SK-N-SH treated with all-trans-retinoic acid at 6 μM for 48 hours (cell line): ENCODE measurements at regions not wholly inside any gene's neighbourhood (a gene's known extent, or its start where the extent isn't known, plus 50 kb on each side); places are given as distances from the start of the nearest gene placed in this dataset.

Source experiments
- ATAC-seq: fragments of 200-7000 bp; cut with Tn5 transposase; 3 replicates; pipeline ENCODE4 v1.9.1; 2020; ENCODE audit warnings: mild to moderate bottlenecking, moderate library complexity
- ARNTL ChIP-seq: fragments of 450-650 bp; formaldehyde crosslinking; IDR thresholded peaks from 2 replicates; pipeline ENCODE4 v1.5.0; 2020; ENCODE audit warnings: low read depth, mild to moderate bottlenecking, moderate library complexity, borderline replicate concordance
- BACH2 ChIP-seq: fragments of 250-450 bp; sonication (Bioruptor Pico); IDR thresholded peaks from 2 replicates; pipeline ENCODE4 v1.9.0; 2021; ENCODE audit warnings: mild to moderate bottlenecking, borderline replicate concordance
- GLIS3 ChIP-seq: fragments of 250-450 bp; sonication (Bioruptor Pico); IDR thresholded peaks from 2 replicates; pipeline ENCODE4 v1.5.0; 2020; ENCODE audit warnings: mild to moderate bottlenecking, moderate library complexity
- OSR1 ChIP-seq: fragments of 250-450 bp; sonication (Bioruptor Pico); IDR thresholded peaks from 2 replicates; pipeline ENCODE4 v1.8.0; 2022; ENCODE audit warnings: moderate library complexity, mild to moderate bottlenecking, inconsistent platforms
- PATZ1 ChIP-seq: fragments of 250-450 bp; sonication (Bioruptor Pico); IDR thresholded peaks from 2 replicates; pipeline ENCODE4 v1.8.0; 2020; ENCODE audit warnings: mild to moderate bottlenecking, moderate library complexity, borderline replicate concordance
- PPARA ChIP-seq: fragments of 250-450 bp; sonication (Bioruptor Pico); IDR thresholded peaks from 2 replicates; pipeline ENCODE4 v1.5.0; 2020; ENCODE audit warnings: mild to moderate bottlenecking, borderline replicate concordance
- RARB ChIP-seq: fragments of 250-450 bp; sonication (Bioruptor Pico); IDR thresholded peaks from 2 replicates; pipeline ENCODE4 v1.8.0; 2021; ENCODE audit warnings: mild to moderate bottlenecking, moderate library complexity
- TCF4 ChIP-seq: fragments of 250-450 bp; sonication (Bioruptor Pico); IDR thresholded peaks from 2 replicates; pipeline ENCODE4 v1.8.0; 2021; ENCODE audit warnings: mild to moderate bottlenecking, moderate library complexity, borderline replicate concordance
- TOX ChIP-seq: fragments of 250-450 bp; sonication (Bioruptor Pico); IDR thresholded peaks from 2 replicates; pipeline ENCODE4 v1.8.0; 2021; ENCODE audit warnings: mild to moderate bottlenecking, moderate library complexity, borderline replicate concordance
- ZC3H10 ChIP-seq: fragments of 250-450 bp; sonication (Bioruptor Pico); IDR thresholded peaks from 2 replicates; pipeline ENCODE4 v1.5.1; 2021; ENCODE audit warnings: mild to moderate bottlenecking, moderate library complexity
- ZFP3 ChIP-seq: fragments of 250-450 bp; sonication (Bioruptor Pico); IDR thresholded peaks from 2 replicates; pipeline ENCODE4 v1.5.0; 2020; ENCODE audit warnings: mild to moderate bottlenecking, moderate library complexity
- ZFP30 ChIP-seq: fragments of 450-650 bp; formaldehyde crosslinking; IDR thresholded peaks from 2 replicates; pipeline ENCODE4 v1.5.0; 2022; ENCODE audit warnings: mild to moderate bottlenecking, moderate library complexity
- ZNF8 ChIP-seq: fragments of 450-650 bp; formaldehyde crosslinking; IDR thresholded peaks from 2 replicates; pipeline ENCODE4 v1.5.0; 2020; ENCODE audit warnings: mild to moderate bottlenecking, moderate library complexity
- TF ChIP-seq, protein P1 (sequence below): fragments of 250-450 bp; sonication (Bioruptor Pico); IDR thresholded peaks from 2 replicates; pipeline ENCODE4 v1.5.1; 2021; ENCODE audit warnings: mild to moderate bottlenecking, moderate library complexity
- TF ChIP-seq, protein P2 (sequence below): fragments of 250-450 bp; sonication (Bioruptor Pico); IDR thresholded peaks from 2 replicates; pipeline ENCODE4 v1.8.0; 2021; ENCODE audit warnings: low read depth, mild to moderate bottlenecking, moderate library complexity, borderline replicate concordance
- TF ChIP-seq, protein P3 (sequence below): fragments of 250-450 bp; sonication (Bioruptor Pico); IDR thresholded peaks from 2 replicates; pipeline ENCODE4 v1.5.0; 2020; ENCODE audit warnings: mild to moderate bottlenecking, moderate library complexity

GRCh38 chr4:55016131-55016530 is 109.3 kb downstream of the KDR start:
- ATAC-seq = no peak
- TF ChIP-seq BACH2 (no peak), OSR1 (CRISPR knock-in tag) (no peak), ARNTL (CRISPR knock-in tag) (no peak), RARB (CRISPR knock-in tag) (no peak), GLIS3 (CRISPR knock-in tag) (no peak), ZFP3 (CRISPR knock-in tag) (no peak)
- TF ChIP-seq, protein P1, sequence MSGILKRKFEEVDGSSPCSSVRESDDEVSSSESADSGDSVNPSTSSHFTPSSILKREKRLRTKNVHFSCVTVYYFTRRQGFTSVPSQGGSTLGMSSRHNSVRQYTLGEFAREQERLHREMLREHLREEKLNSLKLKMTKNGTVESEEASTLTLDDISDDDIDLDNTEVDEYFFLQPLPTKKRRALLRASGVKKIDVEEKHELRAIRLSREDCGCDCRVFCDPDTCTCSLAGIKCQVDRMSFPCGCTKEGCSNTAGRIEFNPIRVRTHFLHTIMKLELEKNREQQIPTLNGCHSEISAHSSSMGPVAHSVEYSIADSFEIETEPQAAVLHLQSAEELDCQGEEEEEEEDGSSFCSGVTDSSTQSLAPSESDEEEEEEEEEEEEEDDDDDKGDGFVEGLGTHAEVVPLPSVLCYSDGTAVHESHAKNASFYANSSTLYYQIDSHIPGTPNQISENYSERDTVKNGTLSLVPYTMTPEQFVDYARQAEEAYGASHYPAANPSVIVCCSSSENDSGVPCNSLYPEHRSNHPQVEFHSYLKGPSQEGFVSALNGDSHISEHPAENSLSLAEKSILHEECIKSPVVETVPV (CRISPR knock-in tag) = no peak

DNA sequence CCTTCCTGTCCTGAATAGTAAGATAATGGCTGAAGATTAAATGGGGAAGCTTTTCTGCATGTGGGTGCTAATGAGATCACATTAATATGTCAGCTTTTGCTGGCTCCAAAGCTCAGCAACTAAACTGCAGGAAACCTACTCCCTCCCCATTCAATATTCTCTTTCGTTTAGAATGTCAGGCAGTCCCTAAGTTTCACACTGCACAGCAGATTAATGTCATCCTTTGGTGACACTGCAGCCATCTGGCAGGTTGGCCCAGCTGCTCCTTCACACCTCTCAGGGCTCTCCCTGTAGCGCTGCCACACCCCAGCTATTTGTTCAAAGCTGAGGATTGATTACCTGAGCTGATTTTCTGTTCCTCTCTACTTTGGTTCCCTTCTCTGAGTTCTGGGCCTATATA is 110.5 kb downstream of the KDR start:
- TF ChIP-seq TOX = no peak
- TF ChIP-seq PATZ1 (CRISPR knock-in tag) = no peak
- TF ChIP-seq, protein P2, sequence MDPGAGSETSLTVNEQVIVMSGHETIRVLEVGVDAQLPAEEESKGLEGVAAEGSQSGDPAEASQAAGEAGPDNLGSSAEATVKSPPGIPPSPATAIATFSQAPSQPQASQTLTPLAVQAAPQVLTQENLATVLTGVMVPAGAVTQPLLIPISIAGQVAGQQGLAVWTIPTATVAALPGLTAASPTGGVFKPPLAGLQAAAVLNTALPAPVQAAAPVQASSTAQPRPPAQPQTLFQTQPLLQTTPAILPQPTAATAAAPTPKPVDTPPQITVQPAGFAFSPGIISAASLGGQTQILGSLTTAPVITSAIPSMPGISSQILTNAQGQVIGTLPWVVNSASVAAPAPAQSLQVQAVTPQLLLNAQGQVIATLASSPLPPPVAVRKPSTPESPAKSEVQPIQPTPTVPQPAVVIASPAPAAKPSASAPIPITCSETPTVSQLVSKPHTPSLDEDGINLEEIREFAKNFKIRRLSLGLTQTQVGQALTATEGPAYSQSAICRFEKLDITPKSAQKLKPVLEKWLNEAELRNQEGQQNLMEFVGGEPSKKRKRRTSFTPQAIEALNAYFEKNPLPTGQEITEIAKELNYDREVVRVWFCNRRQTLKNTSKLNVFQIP (CRISPR knock-in tag) = no peak
- TF ChIP-seq OSR1 (CRISPR knock-in tag) = no peak
- no peak for TF ChIP-seq PPARA
- TF ChIP-seq ZC3H10 (CRISPR knock-in tag) = no peak
- TF ChIP-seq, protein P1 (CRISPR knock-in tag) = no peak
- no peak for TF ChIP-seq ZNF8 (CRISPR knock-in tag)
- TF ChIP-seq GLIS3 (CRISPR knock-in tag) = no peak
- no peak for ATAC-seq

DNA sequence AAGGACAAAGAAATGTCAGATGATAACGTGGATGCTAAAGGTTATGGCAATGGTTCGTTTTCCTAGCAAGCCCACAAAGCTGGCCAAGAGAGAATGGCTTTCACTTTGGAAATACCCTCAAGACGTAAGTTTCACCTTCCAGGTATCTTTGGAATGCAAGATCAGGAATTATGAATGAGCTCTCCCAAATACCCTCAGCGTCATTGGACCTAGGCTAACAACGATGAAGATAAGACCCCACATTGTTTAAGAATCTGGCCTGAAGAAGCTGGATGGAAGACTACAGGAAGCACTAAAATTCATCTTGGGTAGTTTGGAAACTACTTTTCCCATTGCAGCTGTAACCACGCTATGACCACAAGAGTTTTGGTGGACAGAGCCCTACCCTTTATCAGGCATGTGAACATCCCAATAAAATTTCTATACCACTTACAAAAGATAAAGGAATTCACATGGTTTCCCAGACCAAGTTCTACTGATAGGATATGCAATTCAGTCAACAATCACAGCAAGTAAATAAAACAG is 111.9 kb downstream of the KDR start:
- ATAC-seq = no peak
- TF ChIP-seq ARNTL (CRISPR knock-in tag) = no peak
- no peak for TF ChIP-seq TCF4 (CRISPR knock-in tag)
- no peak for TF ChIP-seq ZFP30 (CRISPR knock-in tag)
- TF ChIP-seq, protein P3, sequence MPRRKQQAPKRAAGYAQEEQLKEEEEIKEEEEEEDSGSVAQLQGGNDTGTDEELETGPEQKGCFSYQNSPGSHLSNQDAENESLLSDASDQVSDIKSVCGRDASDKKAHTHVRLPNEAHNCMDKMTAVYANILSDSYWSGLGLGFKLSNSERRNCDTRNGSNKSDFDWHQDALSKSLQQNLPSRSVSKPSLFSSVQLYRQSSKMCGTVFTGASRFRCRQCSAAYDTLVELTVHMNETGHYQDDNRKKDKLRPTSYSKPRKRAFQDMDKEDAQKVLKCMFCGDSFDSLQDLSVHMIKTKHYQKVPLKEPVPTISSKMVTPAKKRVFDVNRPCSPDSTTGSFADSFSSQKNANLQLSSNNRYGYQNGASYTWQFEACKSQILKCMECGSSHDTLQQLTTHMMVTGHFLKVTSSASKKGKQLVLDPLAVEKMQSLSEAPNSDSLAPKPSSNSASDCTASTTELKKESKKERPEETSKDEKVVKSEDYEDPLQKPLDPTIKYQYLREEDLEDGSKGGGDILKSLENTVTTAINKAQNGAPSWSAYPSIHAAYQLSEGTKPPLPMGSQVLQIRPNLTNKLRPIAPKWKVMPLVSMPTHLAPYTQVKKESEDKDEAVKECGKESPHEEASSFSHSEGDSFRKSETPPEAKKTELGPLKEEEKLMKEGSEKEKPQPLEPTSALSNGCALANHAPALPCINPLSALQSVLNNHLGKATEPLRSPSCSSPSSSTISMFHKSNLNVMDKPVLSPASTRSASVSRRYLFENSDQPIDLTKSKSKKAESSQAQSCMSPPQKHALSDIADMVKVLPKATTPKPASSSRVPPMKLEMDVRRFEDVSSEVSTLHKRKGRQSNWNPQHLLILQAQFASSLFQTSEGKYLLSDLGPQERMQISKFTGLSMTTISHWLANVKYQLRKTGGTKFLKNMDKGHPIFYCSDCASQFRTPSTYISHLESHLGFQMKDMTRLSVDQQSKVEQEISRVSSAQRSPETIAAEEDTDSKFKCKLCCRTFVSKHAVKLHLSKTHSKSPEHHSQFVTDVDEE = no peak
- TF ChIP-seq, protein P1 (CRISPR knock-in tag) = no peak
- no peak for TF ChIP-seq ZFP3 (CRISPR knock-in tag)
- no peak for TF ChIP-seq TOX
